Bronchial epithelial cell (primary cell): ENCODE measurements at regions not wholly inside any gene's neighbourhood (a gene's known extent, or its start where the extent isn't known, plus 50 kb on each side); places are given as distances from the start of the nearest gene placed in this dataset.

Experiments
- DNase-seq: peaks from one replicate; pipeline ENCODE4 v3.0.0-alpha.2; 2010; ENCODE audit warnings: low read depth
- FAIRE-seq: peaks from 2 replicates; lab custom pipeline; 2011; peaks lifted over from hg19 to GRCh38; lab: Jason Lieb, UNC
- H3K27me3 ChIP-seq: 2 replicates; pipeline ENCODE4 v1.5.1; 2011; ENCODE audit warnings: low read length; ENCODE audit not compliant: control insufficient read depth, insufficient read depth
- H3K36me3 ChIP-seq: 2 replicates; pipeline ENCODE4 v1.5.1; 2011; ENCODE audit warnings: low read length; ENCODE audit not compliant: control insufficient read depth, insufficient read depth
- H3K4me3 ChIP-seq: 2 replicates; pipeline ENCODE4 v1.5.1; 2011; ENCODE audit warnings: mild to moderate bottlenecking, low read depth, low read length, control low read depth
- TF ChIP-seq, protein P1 (sequence below): IDR thresholded peaks from 2 replicates; pipeline ENCODE4 v1.5.1; 2011; ENCODE audit warnings: mild to moderate bottlenecking, moderate library complexity, low read length, control low read depth, inconsistent platforms; ENCODE audit not compliant: insufficient read depth, severe bottlenecking

DNA sequence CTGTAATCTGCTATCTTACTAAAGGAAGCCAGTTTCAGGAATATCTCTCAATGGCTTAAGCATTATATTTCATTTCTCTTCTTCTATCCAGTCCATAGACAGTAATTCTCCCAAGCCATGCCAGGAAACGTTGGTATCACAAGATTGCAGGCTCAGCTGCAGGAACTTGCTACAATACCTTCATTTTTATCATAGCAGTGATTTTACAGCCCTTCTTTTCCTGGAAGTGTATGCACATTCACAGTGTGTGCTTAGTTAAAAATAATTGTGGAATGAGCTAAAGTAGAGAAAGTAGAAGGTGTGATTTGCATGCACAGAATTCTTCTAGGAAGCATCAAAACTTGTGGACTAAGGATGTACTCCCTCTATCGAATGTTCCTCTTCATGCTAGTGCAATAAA is 647.2 kb upstream of the PTBP2 start:
- H3K36me3 ChIP-seq: no peaks in the 10 kb centered on the region
- H3K4me3 ChIP-seq: no peak overlapping the region
- FAIRE-seq: no peak
- DNase-seq: no peak
- TF ChIP-seq, protein P1, sequence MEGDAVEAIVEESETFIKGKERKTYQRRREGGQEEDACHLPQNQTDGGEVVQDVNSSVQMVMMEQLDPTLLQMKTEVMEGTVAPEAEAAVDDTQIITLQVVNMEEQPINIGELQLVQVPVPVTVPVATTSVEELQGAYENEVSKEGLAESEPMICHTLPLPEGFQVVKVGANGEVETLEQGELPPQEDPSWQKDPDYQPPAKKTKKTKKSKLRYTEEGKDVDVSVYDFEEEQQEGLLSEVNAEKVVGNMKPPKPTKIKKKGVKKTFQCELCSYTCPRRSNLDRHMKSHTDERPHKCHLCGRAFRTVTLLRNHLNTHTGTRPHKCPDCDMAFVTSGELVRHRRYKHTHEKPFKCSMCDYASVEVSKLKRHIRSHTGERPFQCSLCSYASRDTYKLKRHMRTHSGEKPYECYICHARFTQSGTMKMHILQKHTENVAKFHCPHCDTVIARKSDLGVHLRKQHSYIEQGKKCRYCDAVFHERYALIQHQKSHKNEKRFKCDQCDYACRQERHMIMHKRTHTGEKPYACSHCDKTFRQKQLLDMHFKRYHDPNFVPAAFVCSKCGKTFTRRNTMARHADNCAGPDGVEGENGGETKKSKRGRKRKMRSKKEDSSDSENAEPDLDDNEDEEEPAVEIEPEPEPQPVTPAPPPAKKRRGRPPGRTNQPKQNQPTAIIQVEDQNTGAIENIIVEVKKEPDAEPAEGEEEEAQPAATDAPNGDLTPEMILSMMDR: no peak
- H3K27me3 ChIP-seq: no peaks in the 10 kb centered on the region

DNA sequence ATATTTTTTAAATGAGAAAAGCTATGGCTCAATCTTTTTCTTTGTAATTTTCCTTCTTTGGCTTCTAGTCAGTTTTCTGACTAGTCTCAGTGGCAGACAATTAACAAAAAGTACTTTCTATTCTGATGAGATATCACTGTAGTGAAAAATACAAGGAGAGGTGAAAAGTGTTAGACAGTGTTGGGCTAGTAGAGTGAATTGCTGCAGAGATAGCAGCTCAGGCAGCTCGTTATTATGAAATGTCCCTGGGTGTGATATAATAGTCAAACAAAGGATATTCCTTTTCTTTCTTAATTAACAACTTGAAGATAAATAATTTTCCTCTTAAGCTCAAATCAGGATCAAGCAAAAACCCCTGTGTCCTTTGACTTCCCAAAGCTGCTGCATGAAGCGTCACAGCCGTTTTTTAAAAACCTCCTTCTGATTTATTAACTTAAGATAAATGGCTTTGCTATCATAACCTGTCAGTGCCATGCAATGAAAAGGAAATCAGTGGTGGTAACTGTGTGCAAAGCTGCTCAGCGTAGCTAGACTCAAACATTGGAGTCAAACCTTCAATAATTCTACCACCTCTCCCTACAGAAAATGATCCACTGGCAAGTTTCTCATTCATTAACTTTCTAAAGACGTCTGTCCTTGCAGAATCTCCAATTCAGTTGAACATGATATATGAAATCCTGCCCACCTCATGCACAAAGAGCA is 646.6 kb upstream of the PTBP2 start:
- FAIRE-seq (no peak), DNase-seq (no peak)
- Histone ChIP-seq H3K36me3 (no peaks in the 10 kb centered on the region), H3K4me3 (no peak overlapping the region), H3K27me3 (no peaks in the 10 kb centered on the region)
- TF ChIP-seq, protein P1: no peak

DNA sequence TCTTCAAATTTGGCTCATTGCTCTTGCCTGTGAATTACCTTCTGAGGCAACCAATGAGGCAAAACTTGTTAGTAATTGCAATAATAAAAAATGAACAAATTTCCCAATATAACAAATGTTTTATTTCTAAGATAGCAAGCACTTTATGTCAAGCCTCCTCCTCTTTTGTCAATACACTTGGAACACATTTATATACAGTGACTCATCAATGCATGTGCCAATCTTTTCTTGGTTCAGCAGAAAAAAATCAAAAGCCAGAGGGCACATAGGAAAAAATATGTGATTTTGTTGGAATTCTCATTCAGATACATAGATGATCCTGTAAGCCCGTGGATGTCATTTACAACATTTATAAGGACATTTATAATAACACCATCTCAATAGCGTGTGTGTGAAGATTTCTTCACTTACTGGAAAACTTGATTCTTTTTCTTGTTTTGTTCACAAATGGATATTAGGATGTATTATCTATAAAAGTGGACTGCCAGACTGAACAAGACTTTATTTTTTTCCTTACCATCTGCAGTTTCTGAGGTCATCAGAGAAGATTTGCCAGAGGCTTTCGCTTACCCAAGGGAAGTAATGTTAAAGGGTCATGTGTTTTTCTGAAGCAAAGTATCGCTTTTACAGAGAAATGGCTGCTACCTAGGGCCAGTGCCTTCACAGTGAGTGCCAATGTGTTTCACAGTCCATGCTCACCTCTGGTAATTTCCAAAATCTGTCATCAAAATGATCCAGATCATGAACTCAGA is 645.7 kb upstream of the PTBP2 start:
- no peak for FAIRE-seq
- H3K36me3 ChIP-seq: no peaks in the 10 kb centered on the region
- H3K27me3 ChIP-seq: no peaks in the 10 kb centered on the region
- TF ChIP-seq, protein P1: no peak
- DNase-seq: peak; percentile 36
- H3K4me3 ChIP-seq: no peak overlapping the region

DNA sequence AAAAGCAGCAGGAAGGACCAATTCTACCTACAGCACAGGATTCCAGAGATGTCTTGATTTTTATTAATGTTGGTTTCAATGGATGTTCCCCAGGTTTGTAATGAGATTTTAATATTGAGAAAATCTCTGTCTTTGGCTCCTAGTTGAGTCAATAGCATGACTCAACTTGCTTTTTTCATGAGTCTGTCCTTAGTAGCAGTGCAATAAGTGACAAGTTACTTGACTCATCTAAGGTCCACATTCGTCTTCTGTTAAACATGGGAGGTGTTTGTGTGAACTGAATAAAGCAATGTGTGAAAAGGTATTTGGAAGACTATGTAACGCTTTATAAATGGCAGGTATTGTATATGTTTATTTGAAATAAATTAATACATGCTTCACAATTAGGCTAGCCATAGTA is 645.0 kb upstream of the PTBP2 start:
- H3K4me3 ChIP-seq: no peak overlapping the region
- no peaks in the 10 kb centered on the region for H3K36me3 ChIP-seq
- peak; percentile 23 for FAIRE-seq
- no peaks in the 10 kb centered on the region for H3K27me3 ChIP-seq
- peak; percentile 54 for DNase-seq
- TF ChIP-seq, protein P1: no peak

DNA sequence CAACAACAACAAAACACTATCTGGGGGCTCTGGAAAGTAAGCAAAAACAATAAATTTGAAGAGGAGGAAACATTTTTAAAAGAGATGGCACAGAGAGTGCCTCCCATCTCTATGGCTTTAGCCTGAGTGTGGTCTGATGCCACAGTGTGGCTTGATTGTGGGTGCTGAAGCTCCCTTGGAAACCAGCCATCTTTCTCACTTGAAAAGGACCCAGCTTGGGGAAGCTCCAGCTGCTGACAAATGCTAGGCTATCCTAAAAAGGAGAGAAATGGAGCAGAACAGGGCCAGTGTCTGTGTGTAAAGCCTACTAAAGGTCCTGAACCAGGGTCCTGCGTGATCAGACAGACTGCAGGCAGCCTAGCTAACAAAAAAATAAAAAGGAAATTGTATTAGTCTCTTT is 642.0 kb upstream of the PTBP2 start:
- Histone ChIP-seq H3K4me3 (no peak overlapping the region), H3K36me3 (no peaks in the 10 kb centered on the region), H3K27me3 (no peaks in the 10 kb centered on the region)
- FAIRE-seq (no peak), DNase-seq (no peak)
- TF ChIP-seq, protein P1: no peak
